ENCODE measurements at regions not wholly inside any gene's neighbourhood (a gene's known extent, or its start where the extent isn't known, plus 50 kb on each side); places are given as distances from the start of the nearest gene placed in this dataset.

- Histone ChIP-seq H2AFZ (ENCODE audit: insufficient read depth, low read depth, low read length, poor library complexity, severe bottlenecking) (no peak overlapping the region), H3K79me2 (ENCODE audit: control insufficient read depth, insufficient read depth, low read length) (no peaks in the 10 kb centered on the region), H3K27ac (ENCODE audit: low read length in 2 of 2) (no peak overlapping the region), H3K4me3 (ENCODE audit: control extremely low read depth in 1 of 5, extremely low read depth in 1 of 5, insufficient read depth in 1 of 5, low read depth in 2 of 5, low read length in 4 of 5) (no peak overlapping the region), H3K36me3 (replicated peaks in 1 of 2; ENCODE audit: control extremely low read depth in 1 of 2, control insufficient read depth in 1 of 2, extremely low read depth in 1 of 2, insufficient read depth in 2 of 2, low read length in 1 of 2) (no peaks in the 10 kb centered on the region), H3K27me3 (replicated peaks in 1 of 4; ENCODE audit: control extremely low read depth in 1 of 4, control insufficient read depth in 3 of 4, insufficient read depth in 4 of 4, low read length in 3 of 4) (peaks cover 0 to 3% (median 0%) of the 10 kb centered on the region in 4 experiments), H3K4me1 (ENCODE audit: control insufficient read depth in 2 of 2, insufficient read depth in 2 of 2, low read length in 2 of 2) (no peaks in the 10 kb centered on the region), H3K4me2 (replicated peaks; ENCODE audit: low read depth, low read length, poor library complexity, severe bottlenecking) (no peak overlapping the region), H3K9me3 (ENCODE audit: control extremely low read depth in 1 of 3, control insufficient read depth in 2 of 3, insufficient read depth in 1 of 3, low read length in 2 of 3) (no peaks in the 10 kb centered on the region), H4K20me1 (ENCODE audit: control insufficient read depth, insufficient read depth, low read length, poor library complexity, severe bottlenecking) (no peaks in the 10 kb centered on the region), H3K9ac (ENCODE audit: low read length) (no peak overlapping the region)
- 80% methylated on average over 1 of the region's 3 CpGs for WGBS (ENCODE audit: insufficient coverage)
- H3K27ac Mint-ChIP-seq: no peak overlapping the region
- ChIA-PET POLR2A (no interaction called here), CTCF (no interaction called here)
- peaks cover 7% of the 10 kb centered on the region for H3K27me3 Mint-ChIP-seq
- H3K4me3 Mint-ChIP-seq: no peak overlapping the region
- no peaks in the 10 kb centered on the region for H3K4me1 Mint-ChIP-seq
- no peak for TF ChIP-seq EZH2 (IDR thresholded peaks at IDR 0.05; ENCODE audit: borderline replicate concordance, insufficient read depth, low read depth, low read length, poor library complexity, severe bottlenecking)
- TF ChIP-seq CTCF (IDR thresholded peaks at IDR 0.05): no peak
- DNase-seq (no peak), ATAC-seq (ENCODE audit: low read depth) (no peak)
- intact Hi-C loops (cut with micrococcal nuclease): no loop called here
- no peaks in the 10 kb centered on the region for H3K9me3 Mint-ChIP-seq (ENCODE audit: insufficient read depth)
Observed at GRCh38 chr2:215751200-215751910, 262.0 kb downstream of the MREG start.

GRCh38 chr2:215750763-215751162, 262.6 kb downstream of the MREG start:
- H2AFZ ChIP-seq (ENCODE audit: insufficient read depth, low read depth, low read length, poor library complexity, severe bottlenecking): no peak overlapping the region
- POLR2A ChIA-PET: no interaction called here
- H3K4me3 Mint-ChIP-seq: no peak overlapping the region
- no peak overlapping the region for H3K27ac ChIP-seq (ENCODE audit: low read length in 2 of 2)
- H3K4me2 ChIP-seq (replicated peaks; ENCODE audit: low read depth, low read length, poor library complexity, severe bottlenecking): no peak overlapping the region
- TF ChIP-seq EZH2 (IDR thresholded peaks at IDR 0.05; ENCODE audit: borderline replicate concordance, insufficient read depth, low read depth, low read length, poor library complexity, severe bottlenecking) (no peak), CTCF (IDR thresholded peaks at IDR 0.05) (no peak)
- no peak overlapping the region for H3K27ac Mint-ChIP-seq
- DNase-seq (no peak), ATAC-seq (ENCODE audit: low read depth) (no peak)
- CTCF ChIA-PET: no interaction called here
- H3K27me3 Mint-ChIP-seq: peaks cover 8% of the 10 kb centered on the region
- no peaks in the 10 kb centered on the region for H3K9me3 ChIP-seq (ENCODE audit: control extremely low read depth in 1 of 3, control insufficient read depth in 2 of 3, insufficient read depth in 1 of 3, low read length in 2 of 3)
- H3K36me3 ChIP-seq (replicated peaks in 1 of 2; ENCODE audit: control extremely low read depth in 1 of 2, control insufficient read depth in 1 of 2, extremely low read depth in 1 of 2, insufficient read depth in 2 of 2, low read length in 1 of 2): no peaks in the 10 kb centered on the region
- H3K27me3 ChIP-seq (replicated peaks in 1 of 4; ENCODE audit: control extremely low read depth in 1 of 4, control insufficient read depth in 3 of 4, insufficient read depth in 4 of 4, low read length in 3 of 4): peaks cover 0 to 3% (median 0%) of the 10 kb centered on the region in 4 experiments
- no peaks in the 10 kb centered on the region for H4K20me1 ChIP-seq (ENCODE audit: control insufficient read depth, insufficient read depth, low read length, poor library complexity, severe bottlenecking)
- no peaks in the 10 kb centered on the region for H3K9me3 Mint-ChIP-seq (ENCODE audit: insufficient read depth)
- no peaks in the 10 kb centered on the region for H3K4me1 Mint-ChIP-seq
- no peak overlapping the region for H3K4me3 ChIP-seq (ENCODE audit: control extremely low read depth in 1 of 5, extremely low read depth in 1 of 5, insufficient read depth in 1 of 5, low read depth in 2 of 5, low read length in 4 of 5)
- H3K9ac ChIP-seq (ENCODE audit: low read length): no peak overlapping the region
- no peaks in the 10 kb centered on the region for H3K4me1 ChIP-seq (ENCODE audit: control insufficient read depth in 2 of 2, insufficient read depth in 2 of 2, low read length in 2 of 2)
- H3K79me2 ChIP-seq (ENCODE audit: control insufficient read depth, insufficient read depth, low read length): no peaks in the 10 kb centered on the region
- intact Hi-C loops (cut with micrococcal nuclease): no loop called here
- WGBS (ENCODE audit: insufficient coverage): no CpG with 5 or more reads among the region's 4 CpGs
